ENCODE measurements at regions not wholly inside any gene's neighbourhood (a gene's known extent, or its start where the extent isn't known, plus 50 kb on each side); places are given as distances from the start of the nearest gene placed in this dataset.
A peak's percentile ranks its signal among the peaks of the same experiment; 100 is the strongest.

- POLR2A ChIA-PET, result no interaction called here
- H3K27ac ChIP-seq (ENCODE audit: control insufficient read depth, insufficient read depth), result no peak overlapping the region
- no peaks in the 10 kb centered on the region for H4K20me1 ChIP-seq (ENCODE audit: control insufficient read depth, insufficient read depth)
- FAIRE-seq, result no peak
- no peak overlapping the region for H3K4me2 ChIP-seq (ENCODE audit: control insufficient read depth, insufficient read depth)
- H3K36me3 ChIP-seq (ENCODE audit: control insufficient read depth in 2 of 2, insufficient read depth in 2 of 2, low read length in 1 of 2), result no peaks in the 10 kb centered on the region
- in situ Hi-C loops (cut with MboI), result no loop called here
- intact Hi-C loops (cut with micrococcal nuclease; ENCODE audit: unreplicated experiment), result loop anchor here (10.0 kb wide), 1 partner anchor 58 kb away; no protein-coding TSS in a partner anchor
- H3K4me3 ChIP-seq, result no peak overlapping the region
- RAD21 ChIA-PET (ENCODE audit: unreplicated experiment), result no interaction called here
- SMC1A ChIA-PET (ENCODE audit: uncharacterized antibody, unreplicated experiment), result no interaction called here
- CTCF ChIA-PET, result interaction anchor here (0.7 kb wide), 1 partner anchor 13 kb away, joined by 3 read pairs; no protein-coding TSS in a partner anchor
- H3K9me3 ChIP-seq (replicated peaks; ENCODE audit: control insufficient read depth, insufficient read depth, low read length), result no peaks in the 10 kb centered on the region
- peak; percentile 22; the same call in 2 of the 3 replicates for ATAC-seq
- DNase-seq (ENCODE audit: low read depth, low spot score), result no peak
- no peaks in the 10 kb centered on the region for H3K4me1 ChIP-seq (ENCODE audit: control insufficient read depth, insufficient read depth, low read length)
- no peak overlapping the region for H2AFZ ChIP-seq (ENCODE audit: control insufficient read depth, low read depth, low read length)
- H3K9ac ChIP-seq (ENCODE audit: control insufficient read depth, insufficient read depth, low read length), result no peak overlapping the region
- H3K79me2 ChIP-seq (ENCODE audit: control insufficient read depth, insufficient read depth, low read length), result no peaks in the 10 kb centered on the region
- BruUV-seq (replicated peaks), result no TSS peak
- no peaks in the 10 kb centered on the region for H3K27me3 ChIP-seq (replicated peaks in 1 of 2; ENCODE audit: control insufficient read depth in 2 of 2, insufficient read depth in 2 of 2, low read length in 1 of 2)
- no peak for TF ChIP-seq EGR1 (IDR thresholded peaks at IDR 0.05; ENCODE audit: borderline replicate concordance in 1 of 2, low read depth in 2 of 2, low read length in 2 of 2)
- no peak for TF ChIP-seq LARP7 (IDR thresholded peaks at IDR 0.05)
- no peak for TF ChIP-seq JUND (IDR thresholded peaks at IDR 0.05; ENCODE audit: low read depth, low read length)
- TF ChIP-seq, protein P1, sequence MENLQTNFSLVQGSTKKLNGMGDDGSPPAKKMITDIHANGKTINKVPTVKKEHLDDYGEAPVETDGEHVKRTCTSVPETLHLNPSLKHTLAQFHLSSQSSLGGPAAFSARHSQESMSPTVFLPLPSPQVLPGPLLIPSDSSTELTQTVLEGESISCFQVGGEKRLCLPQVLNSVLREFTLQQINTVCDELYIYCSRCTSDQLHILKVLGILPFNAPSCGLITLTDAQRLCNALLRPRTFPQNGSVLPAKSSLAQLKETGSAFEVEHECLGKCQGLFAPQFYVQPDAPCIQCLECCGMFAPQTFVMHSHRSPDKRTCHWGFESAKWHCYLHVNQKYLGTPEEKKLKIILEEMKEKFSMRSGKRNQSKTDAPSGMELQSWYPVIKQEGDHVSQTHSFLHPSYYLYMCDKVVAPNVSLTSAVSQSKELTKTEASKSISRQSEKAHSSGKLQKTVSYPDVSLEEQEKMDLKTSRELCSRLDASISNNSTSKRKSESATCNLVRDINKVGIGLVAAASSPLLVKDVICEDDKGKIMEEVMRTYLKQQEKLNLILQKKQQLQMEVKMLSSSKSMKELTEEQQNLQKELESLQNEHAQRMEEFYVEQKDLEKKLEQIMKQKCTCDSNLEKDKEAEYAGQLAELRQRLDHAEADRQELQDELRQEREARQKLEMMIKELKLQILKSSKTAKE (IDR thresholded peaks at IDR 0.05; ENCODE audit: low read depth, poor library complexity, severe bottlenecking), result no peak
- TF ChIP-seq KLF5 (IDR thresholded peaks at IDR 0.05; ENCODE audit: partially characterized antibody), result no peak
- no peak for TF ChIP-seq NR2C1 (IDR thresholded peaks at IDR 0.05)
- TF ChIP-seq CBX5 (IDR thresholded peaks at IDR 0.05; ENCODE audit: low read depth), result no peak
- TF ChIP-seq MYC (IDR thresholded peaks at IDR 0.05; ENCODE audit: insufficient read depth, insufficient read length, insufficient replicate concordance, low read length, severe bottlenecking), result no peak
- no peak for TF ChIP-seq RELA (IDR thresholded peaks at IDR 0.05; ENCODE audit: borderline replicate concordance, partially characterized antibody)
- no peak for TF ChIP-seq REST (IDR thresholded peaks at IDR 0.05; ENCODE audit: low read depth, low read length)
- no peak for TF ChIP-seq JUNB (IDR thresholded peaks at IDR 0.05)
- no peak for TF ChIP-seq ZZZ3 (IDR thresholded peaks at IDR 0.05; ENCODE audit: control insufficient read depth, insufficient read length, low read depth)
- no peak for TF ChIP-seq SUZ12 (IDR thresholded peaks at IDR 0.05; ENCODE audit: unreplicated experiment)
- no peak for TF ChIP-seq KAT2A (conservative IDR thresholded peaks at IDR 0.05; ENCODE audit: control insufficient read depth, low read depth, low read length)
- no peak for TF ChIP-seq TCF7 (IDR thresholded peaks at IDR 0.05; ENCODE audit: borderline replicate concordance)
- no peak for TF ChIP-seq NBN (IDR thresholded peaks at IDR 0.05)
- TF ChIP-seq PAX5 (IDR thresholded peaks at IDR 0.05; ENCODE audit: borderline replicate concordance, low read depth, low read length), result no peak
- no peak for TF ChIP-seq RAD21 (IDR thresholded peaks at IDR 0.05; ENCODE audit: insufficient read depth, low read depth, low read length)
These were observed 2008.4 kb upstream of the PIK3C3 start for GRCh38 chr18:39946623-39947061.

All from GM12878 (cell line).